GM18498 (cell line): ENCODE measurements at regions not wholly inside any gene's neighbourhood (a gene's known extent, or its start where the extent isn't known, plus 50 kb on each side); places are given as distances from the start of the nearest gene placed in this dataset.

Source experiments
- ATAC-seq: cut with Tn5 transposase; IDR thresholded peaks from one replicate; pipeline ENCODE4 v1.9.1; 2021; ENCODE audit warnings: mild to moderate bottlenecking, moderate library complexity; ENCODE audit not compliant: unreplicated experiment

DNA sequence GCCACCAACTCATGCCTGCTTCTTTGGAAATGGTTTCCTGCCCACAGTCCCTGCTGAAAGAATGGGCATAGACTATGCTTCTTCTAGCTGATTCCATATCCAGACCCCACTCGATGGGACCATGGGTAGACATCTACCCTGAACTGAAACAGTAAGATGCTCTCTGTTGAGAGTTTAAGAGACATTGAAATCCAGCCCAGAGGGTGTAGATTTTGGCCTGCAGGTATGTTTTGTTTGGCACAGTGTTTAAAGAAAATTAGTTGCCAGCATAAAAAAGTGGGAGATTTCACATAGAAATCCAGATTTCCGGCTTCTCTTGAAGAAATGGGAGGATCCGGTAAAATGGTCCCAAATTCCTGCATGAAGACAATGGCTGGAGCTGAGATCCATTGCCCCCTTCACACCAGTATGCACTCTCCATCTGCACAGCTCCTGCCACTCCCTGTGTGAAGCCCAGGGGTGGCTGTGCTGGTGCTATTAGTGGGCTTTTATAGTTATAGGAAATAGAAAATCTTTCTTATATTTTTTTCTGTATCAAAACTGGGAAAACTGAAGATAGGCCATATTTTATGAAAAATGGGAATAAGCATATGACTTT lies 218.1 kb downstream of the PTEN start:
- no peak for ATAC-seq

DNA sequence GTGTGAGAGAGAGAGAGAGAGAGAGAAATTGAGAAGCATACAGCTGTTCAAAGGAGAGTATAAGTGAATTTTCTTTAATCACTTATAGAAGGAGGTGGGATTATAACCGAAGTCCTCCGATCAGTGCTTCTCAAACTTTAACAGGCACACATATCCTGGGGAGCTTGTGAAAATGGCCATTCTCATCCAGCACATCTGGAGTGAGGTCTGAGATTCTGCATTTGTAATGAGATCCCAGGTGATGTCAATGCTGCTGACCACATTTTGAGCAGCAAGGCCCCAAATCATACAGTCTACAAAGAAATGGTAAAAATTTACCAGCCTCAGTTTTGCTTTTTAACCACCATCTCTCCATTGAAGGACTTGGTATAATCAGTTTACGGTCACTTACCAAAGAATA lies 219.0 kb downstream of the PTEN start:
- peak; percentile 13 for ATAC-seq

GRCh38 chr10:88082806-88083596 lies 219.6 kb downstream of the PTEN start:
- ATAC-seq = peak; percentile 80

DNA sequence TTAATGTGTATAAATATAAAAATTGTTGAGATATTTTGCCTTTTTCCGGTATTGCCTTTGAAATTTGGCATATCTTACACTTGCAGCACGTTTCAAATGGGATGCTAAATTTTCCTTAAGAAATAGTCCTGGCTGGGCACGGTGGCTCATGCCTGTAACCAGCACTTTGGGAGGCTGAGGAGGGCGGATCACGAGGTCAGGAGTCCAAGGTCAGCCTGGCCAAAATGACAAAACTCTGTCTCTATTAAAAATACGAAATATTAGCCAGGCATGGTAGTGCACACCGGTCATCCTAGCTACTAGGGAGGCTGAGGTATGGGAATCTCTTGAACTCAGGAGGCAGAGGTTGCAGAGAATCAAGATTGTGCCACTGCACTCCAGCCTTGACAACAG lies 220.2 kb downstream of the PTEN start:
- no peak for ATAC-seq

- ATAC-seq = no peak
These were observed 222.9 kb downstream of the PTEN start for GRCh38 chr10:88086187-88086960.

GRCh38 chr10:88088441-88089340 lies 225.3 kb downstream of the PTEN start:
- ATAC-seq = no peak

DNA sequence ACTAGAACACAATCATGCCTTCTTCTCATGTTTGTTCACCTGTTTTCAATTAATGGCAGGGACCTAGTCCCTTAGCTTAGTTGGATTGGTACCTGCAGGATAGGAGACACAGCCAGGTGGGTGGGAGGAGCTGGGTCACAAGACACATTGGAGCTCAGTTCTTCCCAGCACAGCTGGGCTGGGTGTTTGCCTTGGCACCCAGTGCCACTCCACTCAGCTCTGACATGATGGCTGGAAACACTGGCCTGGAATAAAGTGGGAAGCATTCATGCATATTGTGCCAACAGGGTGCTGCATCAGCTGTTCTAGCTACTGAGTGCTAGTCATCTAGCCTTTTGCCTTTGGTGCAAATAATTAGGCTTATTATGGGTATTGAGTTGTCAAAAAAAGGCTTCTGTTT lies 226.1 kb downstream of the PTEN start:
- no peak for ATAC-seq

GRCh38 chr10:88090568-88091214 lies 227.3 kb downstream of the PTEN start:
- ATAC-seq = no peak

- ATAC-seq = peak; percentile 88
These were observed 228.2 kb downstream of the PTEN start for GRCh38 chr10:88091490-88092061.

GRCh38 chr10:88092265-88092664 lies 228.8 kb downstream of the PTEN start:
- ATAC-seq = no peak

DNA sequence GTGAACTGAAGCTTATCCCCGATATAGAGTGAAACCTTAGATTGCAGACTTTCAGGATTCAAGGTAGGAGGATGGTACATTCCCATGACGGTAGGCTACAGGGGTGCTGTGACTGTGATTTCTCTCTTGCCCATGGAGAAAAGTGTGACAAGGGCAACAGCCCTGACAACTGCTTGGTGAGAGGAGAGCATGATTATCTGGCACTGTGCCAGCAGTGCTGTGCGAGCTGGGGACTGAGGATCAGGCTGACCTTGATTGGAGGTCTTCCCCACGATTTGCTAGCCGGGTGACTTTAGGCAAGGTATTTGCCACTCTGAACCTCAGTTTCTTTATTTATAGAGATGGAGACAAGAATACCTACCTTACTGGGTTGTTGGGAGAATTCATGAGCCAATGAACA lies 229.5 kb downstream of the PTEN start:
- no peak for ATAC-seq

DNA sequence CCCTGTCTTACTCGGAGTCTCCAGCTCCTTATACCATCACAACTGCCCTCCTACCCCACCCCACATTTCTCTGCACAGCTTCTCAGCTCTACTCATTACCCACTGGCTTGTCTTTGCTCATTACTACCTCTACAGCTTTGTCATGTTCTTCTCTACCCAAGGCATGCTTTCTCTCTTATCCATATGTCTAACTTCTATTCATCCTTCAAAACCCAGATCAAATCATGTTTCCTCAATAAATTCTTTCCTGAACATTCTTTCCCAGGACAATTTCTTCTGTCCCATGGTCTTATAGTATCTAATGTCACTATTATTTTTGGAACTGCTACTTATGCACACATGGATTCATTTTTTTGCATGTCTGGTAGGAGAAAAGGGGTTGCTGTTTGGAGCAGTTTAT lies 231.4 kb downstream of the PTEN start:
- no peak for ATAC-seq

DNA sequence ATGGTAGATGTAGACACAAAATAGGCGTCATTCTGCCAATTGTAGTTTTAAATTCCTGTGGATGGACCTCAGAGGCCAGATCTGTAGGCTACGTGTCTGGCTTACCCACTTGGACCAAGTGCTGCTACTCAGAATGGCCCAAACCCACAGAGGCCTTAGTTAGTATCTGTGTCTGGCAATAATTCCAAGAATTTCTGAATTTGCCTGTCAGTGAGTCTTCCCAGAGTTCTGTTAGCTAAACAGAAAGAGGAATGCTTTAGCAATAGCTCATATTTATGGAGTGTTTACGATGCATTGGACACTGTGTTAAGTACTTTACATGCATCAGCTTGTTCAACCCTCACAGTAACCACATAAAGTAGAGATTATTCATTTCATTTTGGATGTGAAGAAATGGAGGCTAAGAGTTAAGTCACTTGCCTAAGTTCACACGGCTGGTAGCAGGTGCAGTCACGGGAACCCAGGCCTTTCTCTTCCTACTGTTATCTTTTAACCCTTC lies 231.8 kb downstream of the PTEN start:
- ATAC-seq = no peak

GRCh38 chr10:88095778-88096431 lies 232.5 kb downstream of the PTEN start:
- ATAC-seq = no peak

GRCh38 chr10:88097092-88097516 lies 233.7 kb downstream of the PTEN start:
- no peak for ATAC-seq

DNA sequence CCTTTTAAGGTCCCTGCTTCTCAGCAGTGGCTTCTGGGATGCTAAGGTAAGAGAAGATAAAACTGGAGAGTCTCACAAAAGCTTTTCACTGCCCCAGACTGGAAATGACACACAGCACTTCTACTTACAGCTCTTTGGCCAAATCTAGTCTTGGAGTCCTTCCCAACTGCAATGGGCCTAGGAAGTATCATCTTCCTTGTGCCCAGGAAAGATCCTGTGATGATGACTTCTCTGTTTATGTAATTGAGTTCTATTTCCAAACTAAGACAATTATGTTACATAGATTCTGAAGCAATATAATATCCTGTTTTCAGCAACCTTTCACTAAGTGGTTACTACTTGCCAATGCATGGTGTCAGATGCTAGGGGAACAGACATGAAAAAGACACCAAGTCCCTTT lies 234.1 kb downstream of the PTEN start:
- ATAC-seq = no peak

GRCh38 chr10:88100281-88100680 lies 236.9 kb downstream of the PTEN start:
- ATAC-seq = no peak

DNA sequence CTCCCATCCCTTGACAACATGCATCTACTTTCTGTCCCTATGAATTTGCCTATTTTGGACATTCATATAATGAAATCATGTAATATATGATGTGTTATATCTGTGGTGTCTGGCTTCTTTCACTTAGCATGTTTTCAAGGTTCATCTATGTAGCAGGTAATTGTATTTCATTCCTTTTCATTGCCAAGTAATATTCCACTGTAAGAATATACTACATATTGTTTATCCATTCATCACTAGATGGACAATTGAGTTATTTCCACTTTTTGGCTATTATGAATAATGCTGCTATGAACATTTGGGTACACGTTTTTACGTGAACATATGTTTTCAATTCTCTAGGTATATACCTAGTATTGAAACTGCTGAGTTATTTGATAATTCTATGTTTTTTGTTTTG lies 238.2 kb downstream of the PTEN start:
- ATAC-seq = no peak

- no peak for ATAC-seq
These were observed 240.2 kb downstream of the PTEN start for GRCh38 chr10:88103576-88103975.
